Adrenal gland (tissue), 5 donors: ENCODE measurements at regions not wholly inside any gene's neighbourhood (a gene's known extent, or its start where the extent isn't known, plus 50 kb on each side); places are given as distances from the start of the nearest gene placed in this dataset.

Source experiments
- CTCF ChIP-seq, 6 experiments: fragments of 450-650 bp in 4 of 6; fragments of 200-600 bp in 2 of 6; sonication (generic) in 1 of 6; IDR thresholded peaks; 1 replicate in 5 of 6; 2 replicates in 1 of 6; pipeline versions ENCODE4 v1.5.1 to v1.8.0; 2016 to 2021; ENCODE audit warnings: antibody characterized with exemption in 6 of 6, mild to moderate bottlenecking in 2 of 6, moderate library complexity in 1 of 6
- POLR2A ChIP-seq, 2 donors: fragments of 450-650 bp; IDR thresholded peaks; one replicate each; pipeline ENCODE4 v1.6.1; 2017; ENCODE audit warnings: antibody characterized with exemption in 2 of 2, mild to moderate bottlenecking in 2 of 2, moderate library complexity in 1 of 2
- donor health status: DM: no; HTN: no; CAD: no.

DNA sequence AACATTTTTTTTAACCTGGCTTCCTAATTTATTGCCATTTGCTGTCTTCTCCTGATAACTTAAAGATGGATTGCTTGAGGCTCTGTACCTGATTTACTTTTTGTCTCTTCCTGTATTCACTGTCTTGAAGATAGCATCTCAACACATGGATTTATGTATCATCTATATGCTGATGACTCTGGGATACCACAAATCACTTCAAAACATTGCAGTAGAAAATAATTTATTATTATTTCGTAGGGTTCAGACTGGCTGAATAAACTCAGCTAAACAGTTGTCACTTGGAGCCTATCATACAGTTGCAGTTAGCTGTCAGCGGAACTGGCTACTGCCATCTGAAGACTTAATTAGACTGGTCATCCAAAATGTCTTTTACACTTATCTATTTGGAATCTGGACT lies 1025.2 kb upstream of the CDH18 start:
- TF ChIP-seq CTCF (IDR thresholded peaks at IDR 0.05) (no peak), POLR2A (IDR thresholded peaks at IDR 0.05) (no peak)
